K562 (cell line): ENCODE measurements at regions not wholly inside any gene's neighbourhood (a gene's known extent, or its start where the extent isn't known, plus 50 kb on each side); places are given as distances from the start of the nearest gene placed in this dataset.

Experiments
- ATAC-seq: fragments of 200-7000 bp; cut with Tn5 transposase; 3 replicates; pipeline ENCODE4 v1.9.1; 2020; ENCODE audit warnings: moderate library complexity
- BruUV-seq: library from RNA; stranded (reverse); fragments of 400-500 nt; replicated peaks from 2 replicates; lab custom pipeline; 2021; lab: Mats Ljungman, UMichigan
- CTCF ChIA-PET: fragments of 300-600 bp; formaldehyde crosslinking; extraction: SDS; loops from one replicate; lab custom pipeline; 2021; ENCODE audit warnings: low intra/inter-chr PET ratio; lab: Yijun Ruan, JAX
- POLR2A ChIA-PET: fragments of 300-600, 350-650 bp; sonication (Branson Sonifier 250); formaldehyde crosslinking; extraction: SDS; loops from one replicate; lab custom pipeline; 2021; ENCODE audit warnings: antibody characterized with exemption, inconsistent platforms; lab: Yijun Ruan, JAX
- DNase-seq, 4 experiments: peaks; one replicate each; pipeline versions ENCODE4 v3.0.0 to v3.0.0-alpha.2; 2011 to 2018; ENCODE audit warnings: low spot score in 3 of 4, mixed read lengths in 3 of 4; ENCODE audit errors: extremely low read depth in 1 of 4
- FAIRE-seq: peaks from 2 replicates; lab custom pipeline; 2011; peaks lifted over from hg19 to GRCh38; lab: Jason Lieb, UNC
- H2AFZ ChIP-seq: 2 replicates; pipeline ENCODE4 v1.6.0; 2011; ENCODE audit warnings: low read depth, low read length, control low read depth, inconsistent platforms
- H3K27ac ChIP-seq: fragments of 200-600 bp; 3 replicates; pipeline ENCODE4 v1.8.0; 2011; ENCODE audit warnings: low read depth, mild to moderate bottlenecking, control low read depth, inconsistent platforms, low read length, moderate library complexity, mixed read lengths; ENCODE audit errors: extremely low read depth
- H3K27me3 ChIP-seq, 2 experiments: fragments of 300-600 bp in 1 of 2; 2 replicates in 1 of 2; 3 replicates in 1 of 2; pipeline versions ENCODE4 v1.6.0 to v1.8.0; 2011; ENCODE audit warnings: inconsistent platforms in 2 of 2, low read length in 2 of 2, mild to moderate bottlenecking in 1 of 2, mixed read lengths in 1 of 2, moderate library complexity in 1 of 2; ENCODE audit not compliant: control insufficient read depth in 2 of 2, insufficient read depth in 2 of 2
- H3K36me3 ChIP-seq: fragments of 300-600 bp; 3 replicates; pipeline ENCODE4 v1.8.0; 2011; ENCODE audit warnings: mild to moderate bottlenecking, low read length, inconsistent platforms; ENCODE audit not compliant: control insufficient read depth, insufficient read depth
- H3K4me1 ChIP-seq, 2 experiments: fragments of 200-600 bp in 1 of 2; replicated peaks in 1 of 2; 2 replicates in 1 of 2; 3 replicates in 1 of 2; pipeline versions ENCODE4 v1.5.1 to v1.8.0; 2011; ENCODE audit warnings: inconsistent platforms in 2 of 2, low read length in 2 of 2, mild to moderate bottlenecking in 1 of 2, mixed read lengths in 1 of 2, moderate library complexity in 1 of 2; ENCODE audit not compliant: control insufficient read depth in 2 of 2, insufficient read depth in 2 of 2
- H3K4me2 ChIP-seq: 2 replicates; pipeline ENCODE4 v1.6.1; 2011; ENCODE audit warnings: low read length, control low read depth, inconsistent platforms, mixed read lengths; ENCODE audit not compliant: insufficient read depth
- H3K4me3 ChIP-seq: fragments of 200-600 bp; sonication (generic), shearing (Covaris generic); 2 replicates; pipeline ENCODE4 v1.5.1; 2016; ENCODE audit warnings: control low read depth, inconsistent platforms
- H3K79me2 ChIP-seq: fragments of 200-600 bp; 3 replicates; pipeline ENCODE4 v1.8.0; 2011; ENCODE audit warnings: low read length, inconsistent platforms; ENCODE audit not compliant: control insufficient read depth, insufficient read depth
- H3K9ac ChIP-seq, 2 experiments: 2 replicates each; pipeline versions ENCODE4 v1.6.0 to v1.6.1; 2011; ENCODE audit warnings: low read depth in 2 of 2, low read length in 2 of 2, control low read depth in 1 of 2, inconsistent platforms in 1 of 2, mild to moderate bottlenecking in 1 of 2, mixed read lengths in 1 of 2; ENCODE audit not compliant: insufficient read depth in 1 of 2
- H3K9me1 ChIP-seq: one replicate; pipeline ENCODE4 v1.6.0; 2011; ENCODE audit warnings: inconsistent platforms, mild to moderate bottlenecking, low read length, moderate library complexity; ENCODE audit not compliant: control insufficient read depth, insufficient read depth
- H3K9me3 ChIP-seq: replicated peaks from 2 replicates; pipeline ENCODE4 v1.5.1; 2011; ENCODE audit warnings: low read depth, low read length, inconsistent platforms; ENCODE audit not compliant: control insufficient read depth, insufficient read depth
- H4K20me1 ChIP-seq: replicated peaks from 2 replicates; pipeline ENCODE4 v1.6.1; 2011; ENCODE audit warnings: low read length, inconsistent platforms, mixed read lengths; ENCODE audit not compliant: control insufficient read depth, insufficient read depth
- ADNP ChIP-seq: fragments of 200-800 bp; sonication (Bioruptor generic); IDR thresholded peaks from 2 replicates; pipeline ENCODE4 v1.6.1; 2016; ENCODE audit warnings: missing genetic modification characterization, missing compliant biosample characterization
- BRD9 ChIP-seq: fragments of 450-650 bp; IDR thresholded peaks from 2 replicates; pipeline ENCODE4 v1.6.1; 2018; ENCODE audit warnings: low read depth; ENCODE audit not compliant: partially characterized antibody
- MTF1 ChIP-seq: fragments of 250-450 bp; sonication (Bioruptor Pico); IDR thresholded peaks from 2 replicates; pipeline ENCODE4 v1.9.0; 2021; ENCODE audit warnings: moderate library complexity, mild to moderate bottlenecking, inconsistent platforms, borderline replicate concordance
- NFATC3 ChIP-seq: fragments of 450-650 bp; IDR thresholded peaks from 2 replicates; pipeline ENCODE4 v1.6.1; 2017; ENCODE audit warnings: mild to moderate bottlenecking
- PCBP2 ChIP-seq: fragments of 200-400 bp; formaldehyde crosslinking; IDR thresholded peaks from 2 replicates; pipeline ENCODE4 v1.6.1; 2018; ENCODE audit warnings: low read length, low read depth, mild to moderate bottlenecking, moderate library complexity; ENCODE audit not compliant: poor library complexity, severe bottlenecking
- RBM34 ChIP-seq: fragments of 200-400 bp; formaldehyde crosslinking; IDR thresholded peaks from 2 replicates; pipeline ENCODE4 v1.6.1; 2018; ENCODE audit warnings: low read length, borderline replicate concordance; ENCODE audit not compliant: insufficient read depth
- SMARCB1 ChIP-seq: IDR thresholded peaks from 2 replicates; pipeline ENCODE4 v1.6.1; 2011; ENCODE audit warnings: improper control_type of control experiment, low read depth; ENCODE audit not compliant: insufficient read length
- TBP ChIP-seq: optimal IDR thresholded peaks from 2 replicates; pipeline ENCODE3; 2011; ENCODE audit warnings: low read depth, low read length, improper control_type of control experiment
- TRIM28 ChIP-seq: fragments of 450-650 bp; IDR thresholded peaks from 2 replicates; pipeline ENCODE4 v1.6.1; 2017
- ZKSCAN1 ChIP-seq: fragments of 150-350 bp; IDR thresholded peaks from 2 replicates; pipeline ENCODE4 v1.6.1; 2016; ENCODE audit warnings: low read depth, low read length
- ZNF12 ChIP-seq: sonication (generic); formaldehyde crosslinking; IDR thresholded peaks from 2 replicates; pipeline ENCODE4 v1.4.0; 2020; ENCODE audit warnings: mild to moderate bottlenecking, missing genetic modification reagents
- ZNF197 ChIP-seq: fragments of 200-800 bp; sonication (Bioruptor generic); IDR thresholded peaks from 2 replicates; pipeline ENCODE4 v1.6.1; 2016; ENCODE audit warnings: low read depth, missing genetic modification characterization, missing compliant biosample characterization
- WGBS: fragments of 100-300 bp; shearing (Covaris generic); methylation state at CpG from one replicate; pipeline ENCODE4 v1.1.6; 2016; ENCODE audit warnings: low coverage, mixed read lengths; ENCODE audit not compliant: insufficient coverage; ENCODE audit errors: missing lambda C conversion rate; 5-methylcytosine and 5-hydroxymethylcytosine counted together
- in situ Hi-C: fragments of 300-500 bp; cut with MboI; formaldehyde crosslinking; loops from 4 replicates; pipeline ENCODE4 v1.15.0; 2018; ENCODE audit warnings: inconsistent platforms, mixed read lengths
- intact Hi-C: fragments of 100-400 bp; cut with micrococcal nuclease; formaldehyde crosslinking; loops from 2 replicates; pipeline ENCODE4 v1.14.2; 2022
- TF ChIP-seq, protein P1 (sequence below): fragments of 450-650 bp; IDR thresholded peaks from 2 replicates; pipeline ENCODE4 v1.6.1; 2016
- TF ChIP-seq, protein P2 (sequence below): sonication (generic); formaldehyde crosslinking; IDR thresholded peaks from 2 replicates; pipeline ENCODE4 v1.8.0; 2022; ENCODE audit warnings: missing genetic modification reagents, mild to moderate bottlenecking, borderline replicate concordance
- TF ChIP-seq, protein P3 (sequence below): fragments of 250-450 bp; sonication (Bioruptor Pico); IDR thresholded peaks from 2 replicates; pipeline ENCODE4 v1.5.0; 2021; ENCODE audit warnings: mild to moderate bottlenecking, borderline replicate concordance

DNA sequence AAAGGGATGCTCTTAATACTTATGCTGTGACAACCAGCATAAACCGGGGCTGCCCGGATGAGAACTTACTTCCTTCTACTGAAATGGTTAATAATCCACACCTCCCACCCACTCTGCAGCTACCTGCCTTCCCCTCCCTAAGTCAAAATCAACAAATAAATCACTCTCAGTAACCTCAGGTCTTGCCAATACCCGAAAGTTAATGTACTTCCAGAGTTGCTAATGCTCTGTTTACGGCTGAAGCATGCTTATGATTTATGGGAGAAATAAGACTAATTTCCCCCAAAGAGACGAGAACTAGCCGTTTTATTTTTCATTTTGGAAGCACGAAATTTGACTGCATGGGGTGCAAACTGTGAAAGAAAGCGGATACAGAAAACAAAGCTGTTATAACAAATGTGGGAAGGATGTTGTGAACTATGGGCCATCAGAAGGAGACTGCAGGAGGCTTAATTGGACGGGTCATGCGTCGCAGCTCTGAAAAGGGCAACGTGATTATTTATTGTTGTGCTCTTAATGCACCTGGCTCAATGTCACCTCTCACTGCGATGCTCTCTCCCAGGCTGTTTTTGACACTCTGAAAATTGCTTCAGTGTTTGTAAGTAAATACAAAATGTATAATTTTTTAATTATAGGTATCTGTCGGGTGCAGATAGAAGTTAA is 114.0 kb upstream of the SLC7A1 start:
- CTCF ChIA-PET = no interaction called here
- Histone ChIP-seq H3K79me2 (no peaks in the 10 kb centered on the region), H3K27ac (no peak overlapping the region), H2AFZ (no peak overlapping the region), H3K36me3 (no peaks in the 10 kb centered on the region), H3K9ac (no peak overlapping the region), H4K20me1 (no peaks in the 10 kb centered on the region), H3K4me3 (no peak overlapping the region), H3K9me3 (0 out of 2 replicates have a peak, but pooled peaks cover 1% of the 10 kb centered on the region), H3K9me1 (peaks cover 2% of the 10 kb centered on the region), H3K4me1 (no peaks in the 10 kb centered on the region), H3K4me2 (no peak overlapping the region), H3K27me3 (peaks cover 0 to 10% of the 10 kb centered on the region in 2 experiments; a peak in 1 of 5 replicates)
- in situ Hi-C loops = loop anchor here (5.0 to 25.0 kb wide), 2 partner anchors 192 to 897 kb away; partner anchors contain the start of gene MTUS2
- POLR2A ChIA-PET = interaction anchor here (0.6 kb wide), 1 partner anchor 213 kb away, joined by 3 read pairs; no protein-coding TSS in a partner anchor
- ATAC-seq = no peak
- no peak for DNase-seq
- no peak for FAIRE-seq
- intact Hi-C loops = loop anchor here (2.0 kb wide), 1 partner anchor 201 kb away; no protein-coding TSS in a partner anchor
- WGBS = 2% methylated on average over 14 of the region's 14 CpGs
- no TSS peak for BruUV-seq
- TF ChIP-seq SMARCB1 (no peak), NFATC3 (no peak), TRIM28 (no peak), ZNF12 (no peak), BRD9 (no peak), ADNP (tag) (no peak), ZNF197 (CRISPR knock-in tag) (no peak), MTF1 (CRISPR knock-in tag) (no peak), RBM34 (no peak), PCBP2 (no peak), ZKSCAN1 (no peak), TBP (no peak)
- TF ChIP-seq, protein P1, sequence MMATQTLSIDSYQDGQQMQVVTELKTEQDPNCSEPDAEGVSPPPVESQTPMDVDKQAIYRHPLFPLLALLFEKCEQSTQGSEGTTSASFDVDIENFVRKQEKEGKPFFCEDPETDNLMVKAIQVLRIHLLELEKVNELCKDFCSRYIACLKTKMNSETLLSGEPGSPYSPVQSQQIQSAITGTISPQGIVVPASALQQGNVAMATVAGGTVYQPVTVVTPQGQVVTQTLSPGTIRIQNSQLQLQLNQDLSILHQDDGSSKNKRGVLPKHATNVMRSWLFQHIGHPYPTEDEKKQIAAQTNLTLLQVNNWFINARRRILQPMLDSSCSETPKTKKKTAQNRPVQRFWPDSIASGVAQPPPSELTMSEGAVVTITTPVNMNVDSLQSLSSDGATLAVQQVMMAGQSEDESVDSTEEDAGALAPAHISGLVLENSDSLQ = no peak
- TF ChIP-seq, protein P2, sequence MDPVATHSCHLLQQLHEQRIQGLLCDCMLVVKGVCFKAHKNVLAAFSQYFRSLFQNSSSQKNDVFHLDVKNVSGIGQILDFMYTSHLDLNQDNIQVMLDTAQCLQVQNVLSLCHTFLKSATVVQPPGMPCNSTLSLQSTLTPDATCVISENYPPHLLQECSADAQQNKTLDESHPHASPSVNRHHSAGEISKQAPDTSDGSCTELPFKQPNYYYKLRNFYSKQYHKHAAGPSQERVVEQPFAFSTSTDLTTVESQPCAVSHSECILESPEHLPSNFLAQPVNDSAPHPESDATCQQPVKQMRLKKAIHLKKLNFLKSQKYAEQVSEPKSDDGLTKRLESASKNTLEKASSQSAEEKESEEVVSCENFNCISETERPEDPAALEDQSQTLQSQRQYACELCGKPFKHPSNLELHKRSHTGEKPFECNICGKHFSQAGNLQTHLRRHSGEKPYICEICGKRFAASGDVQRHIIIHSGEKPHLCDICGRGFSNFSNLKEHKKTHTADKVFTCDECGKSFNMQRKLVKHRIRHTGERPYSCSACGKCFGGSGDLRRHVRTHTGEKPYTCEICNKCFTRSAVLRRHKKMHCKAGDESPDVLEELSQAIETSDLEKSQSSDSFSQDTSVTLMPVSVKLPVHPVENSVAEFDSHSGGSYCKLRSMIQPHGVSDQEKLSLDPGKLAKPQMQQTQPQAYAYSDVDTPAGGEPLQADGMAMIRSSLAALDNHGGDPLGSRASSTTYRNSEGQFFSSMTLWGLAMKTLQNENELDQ (CRISPR knock-in tag) = no peak
- TF ChIP-seq, protein P3, sequence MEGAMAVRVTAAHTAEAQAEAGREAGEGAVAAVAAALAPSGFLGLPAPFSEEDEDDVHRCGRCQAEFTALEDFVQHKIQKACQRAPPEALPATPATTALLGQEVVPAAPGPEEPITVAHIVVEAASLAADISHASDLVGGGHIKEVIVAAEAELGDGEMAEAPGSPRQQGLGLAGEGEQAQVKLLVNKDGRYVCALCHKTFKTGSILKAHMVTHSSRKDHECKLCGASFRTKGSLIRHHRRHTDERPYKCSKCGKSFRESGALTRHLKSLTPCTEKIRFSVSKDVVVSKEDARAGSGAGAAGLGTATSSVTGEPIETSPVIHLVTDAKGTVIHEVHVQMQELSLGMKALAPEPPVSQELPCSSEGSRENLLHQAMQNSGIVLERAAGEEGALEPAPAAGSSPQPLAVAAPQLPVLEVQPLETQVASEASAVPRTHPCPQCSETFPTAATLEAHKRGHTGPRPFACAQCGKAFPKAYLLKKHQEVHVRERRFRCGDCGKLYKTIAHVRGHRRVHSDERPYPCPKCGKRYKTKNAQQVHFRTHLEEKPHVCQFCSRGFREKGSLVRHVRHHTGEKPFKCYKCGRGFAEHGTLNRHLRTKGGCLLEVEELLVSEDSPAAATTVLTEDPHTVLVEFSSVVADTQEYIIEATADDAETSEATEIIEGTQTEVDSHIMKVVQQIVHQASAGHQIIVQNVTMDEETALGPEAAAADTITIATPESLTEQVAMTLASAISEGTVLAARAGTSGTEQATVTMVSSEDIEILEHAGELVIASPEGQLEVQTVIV = no peak
